ENCODE measurements at regions not wholly inside any gene's neighbourhood (a gene's known extent, or its start where the extent isn't known, plus 50 kb on each side); places are given as distances from the start of the nearest gene placed in this dataset.
"Not testable (repeated sequence)": the region's sequence is repeated elsewhere in the genome, so short reads cannot be mapped to it uniquely, and the experiment has no call there.

DNA sequence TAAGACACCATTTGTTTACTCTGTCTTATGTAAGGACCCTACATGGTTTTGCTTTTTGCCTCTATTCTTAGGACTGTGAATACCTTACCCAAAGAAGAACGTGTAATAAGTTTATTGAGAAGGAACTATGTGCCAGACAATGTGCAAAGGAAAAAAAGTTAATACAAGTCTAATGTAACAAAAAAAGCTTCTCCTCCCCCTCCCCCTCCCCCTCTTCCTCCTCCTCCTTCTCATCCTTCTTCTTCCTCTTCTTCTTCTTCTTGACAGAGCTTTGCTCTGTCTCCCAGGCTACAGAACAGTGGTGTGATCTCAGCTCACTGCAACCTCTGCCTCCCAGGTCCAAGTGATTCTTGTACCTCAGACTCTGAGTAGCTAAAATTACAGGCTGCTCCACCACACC lies 50.9 kb upstream of the MITF start:
- no peak for DNase-seq

DNA sequence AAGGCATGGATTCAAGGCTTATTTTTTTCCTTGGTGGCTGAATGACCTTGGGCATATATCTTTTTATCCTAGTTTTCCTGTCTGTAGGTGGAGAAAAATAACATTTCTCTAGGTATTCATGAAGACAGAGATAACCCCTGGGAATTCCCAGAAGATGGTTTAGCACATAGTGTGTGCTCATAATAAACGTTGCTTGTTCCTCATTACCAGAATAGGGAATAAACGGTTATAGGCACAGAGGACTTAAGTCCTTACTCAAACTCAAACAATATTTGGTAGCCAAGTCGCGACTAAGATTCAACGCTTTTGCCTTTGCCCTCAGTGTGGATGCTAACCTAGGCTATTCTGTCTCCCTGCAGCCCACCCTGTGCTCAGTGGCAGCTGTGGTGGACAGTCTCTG lies 51.6 kb upstream of the MITF start:
- DNase-seq: no peak

DNA sequence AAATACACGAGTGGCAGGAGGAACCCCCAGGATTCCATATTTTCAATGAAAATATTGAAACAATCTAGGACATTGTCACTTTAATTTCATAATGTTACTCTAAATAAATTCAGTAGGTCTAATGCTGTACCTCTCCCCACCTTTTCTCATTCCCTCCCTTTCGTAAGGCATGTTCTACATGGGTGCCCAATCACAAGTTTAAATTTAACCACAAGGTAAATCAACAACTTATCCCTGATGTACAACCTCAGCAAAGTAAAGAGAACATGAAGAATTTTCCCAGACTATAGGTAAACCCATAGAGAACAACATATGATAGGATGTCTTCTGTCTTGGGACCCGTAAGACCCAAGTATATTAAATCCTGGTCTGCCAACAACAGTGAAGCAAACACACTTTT lies 53.2 kb upstream of the MITF start:
- no peak for DNase-seq

DNA sequence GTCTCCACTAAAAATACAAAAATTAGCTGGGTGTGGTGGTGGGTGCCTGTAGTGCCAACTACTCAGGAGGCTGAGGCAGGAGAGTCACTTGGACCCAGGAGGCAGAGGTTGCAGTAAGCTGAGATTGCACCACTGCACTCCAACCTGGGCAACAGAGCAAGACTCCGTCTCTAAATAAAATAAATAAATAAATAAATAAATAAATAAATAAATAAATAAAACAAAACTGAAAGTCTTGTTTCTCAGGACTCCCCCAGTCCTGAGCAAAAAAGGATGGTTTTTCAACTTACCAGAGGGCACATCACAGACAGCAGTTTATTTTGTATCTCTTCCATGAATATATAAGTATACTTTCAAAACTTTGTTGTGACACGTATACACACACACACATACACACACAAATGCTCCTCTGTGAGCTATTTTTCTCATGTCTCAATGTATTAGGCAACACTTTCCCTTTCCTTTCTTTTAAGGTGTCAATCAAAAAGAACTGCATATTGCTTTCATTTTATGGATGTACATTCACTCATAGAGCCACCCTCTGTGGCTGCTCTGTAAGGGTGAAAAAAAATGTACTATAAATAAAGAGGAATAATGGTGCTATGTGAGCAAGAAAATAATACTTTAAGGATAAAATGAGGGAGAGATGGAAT lies 54.8 kb upstream of the MITF start:
- DNase-seq: no peak

GRCh38 chr3:69683082-69683806 lies 56.0 kb upstream of the MITF start:
- DNase-seq: no peak

DNA sequence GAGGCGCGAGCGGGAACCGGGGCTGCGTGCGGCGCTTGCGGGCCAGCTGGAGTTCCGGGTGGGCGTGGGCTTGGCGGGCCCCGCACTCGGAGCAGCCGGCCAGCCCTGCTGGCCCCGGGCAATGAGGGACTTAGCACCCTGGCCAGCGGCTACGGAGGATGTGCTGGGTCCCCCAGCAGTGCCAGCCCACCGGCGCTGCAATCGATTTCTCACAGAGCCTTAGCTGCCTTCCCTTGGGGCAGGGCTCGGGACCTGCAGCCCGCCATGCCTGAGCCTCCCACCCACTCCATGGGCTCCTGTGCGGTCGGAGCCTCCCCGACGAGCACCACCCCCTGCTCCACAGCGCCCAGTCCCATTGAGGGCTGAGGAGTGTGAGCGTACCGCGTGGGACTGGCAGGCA lies 61.8 kb upstream of the MITF start:
- DNase-seq: not testable (repeated sequence)

DNA sequence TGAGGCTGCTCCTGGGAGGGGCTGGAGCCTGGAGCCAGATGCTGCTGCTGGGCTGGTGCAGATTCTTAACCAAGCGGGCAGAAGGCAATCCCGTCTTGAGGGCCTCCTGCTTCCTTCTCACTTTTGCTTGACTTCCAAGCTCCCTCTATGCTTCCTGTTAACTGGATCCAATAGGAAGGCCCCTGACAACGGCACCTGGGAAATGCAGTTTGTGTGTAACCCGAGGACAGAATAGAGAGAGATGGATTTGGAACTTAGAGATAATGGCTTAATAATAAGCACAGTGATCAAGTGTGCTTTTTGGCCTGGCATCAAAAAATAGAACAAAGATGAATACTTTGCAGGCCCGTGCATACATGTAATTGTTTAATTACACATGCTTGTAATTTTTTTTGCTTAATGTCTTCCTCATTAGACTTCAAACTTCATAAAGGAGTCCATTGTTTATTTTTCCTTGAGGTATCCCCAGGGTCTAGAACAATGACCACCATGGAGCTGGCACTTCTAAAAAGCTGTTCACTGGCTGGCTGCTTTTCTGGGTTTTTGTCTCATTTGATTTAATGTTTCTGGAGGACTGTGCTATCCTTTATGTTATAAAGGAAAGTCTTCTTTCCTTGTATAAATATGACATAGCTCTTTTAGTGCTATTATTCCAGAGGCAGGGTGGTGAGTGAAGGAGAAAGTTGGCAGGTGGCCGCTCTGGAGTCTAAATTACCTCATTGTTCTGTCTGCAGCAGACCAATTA lies 63.3 kb upstream of the MITF start:
- peak; percentile 45 for DNase-seq

- no peak for DNase-seq
These were observed 64.5 kb upstream of the MITF start for GRCh38 chr3:69674752-69675151.

DNA sequence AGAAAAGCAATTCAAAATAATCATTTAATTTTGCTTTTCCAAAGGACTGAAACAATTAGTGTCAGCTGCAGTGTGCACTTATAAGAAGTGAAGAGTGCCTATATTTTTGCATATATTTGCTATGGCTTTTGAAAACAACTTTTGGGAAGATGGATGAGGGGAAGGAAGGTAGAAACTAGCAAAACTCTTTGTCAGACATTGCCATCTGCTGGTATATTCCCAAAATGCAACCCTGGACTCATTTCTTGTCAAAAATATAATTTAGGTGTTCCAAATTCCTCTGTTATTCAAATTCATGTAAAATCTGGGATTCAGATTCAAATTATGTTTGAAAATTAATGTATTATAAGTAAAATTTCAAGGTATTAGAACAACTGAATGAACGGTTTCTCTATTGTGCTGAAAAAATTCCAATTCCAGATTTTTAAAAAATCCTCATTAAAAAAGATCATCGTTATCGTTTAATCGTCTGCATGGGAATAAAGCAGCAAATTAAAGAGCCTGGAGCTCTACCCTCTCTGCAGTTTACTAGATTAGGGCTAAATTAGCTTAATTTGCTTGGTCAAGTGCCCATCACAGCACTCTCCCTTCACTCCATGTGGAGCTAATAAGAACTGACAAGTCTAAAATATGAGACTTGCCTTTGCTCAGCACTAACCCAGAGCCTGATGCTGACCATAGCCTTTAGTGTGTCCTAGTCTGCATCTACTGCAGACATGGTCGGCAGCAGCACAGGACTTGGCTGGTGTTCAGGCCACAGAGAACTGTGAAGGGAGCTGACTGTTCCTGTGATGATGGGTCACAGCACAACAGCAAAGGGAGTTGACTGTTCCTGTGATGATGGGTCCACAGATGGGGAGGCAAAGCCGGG lies 67.9 kb upstream of the MITF start:
- no peak for DNase-seq

DNA sequence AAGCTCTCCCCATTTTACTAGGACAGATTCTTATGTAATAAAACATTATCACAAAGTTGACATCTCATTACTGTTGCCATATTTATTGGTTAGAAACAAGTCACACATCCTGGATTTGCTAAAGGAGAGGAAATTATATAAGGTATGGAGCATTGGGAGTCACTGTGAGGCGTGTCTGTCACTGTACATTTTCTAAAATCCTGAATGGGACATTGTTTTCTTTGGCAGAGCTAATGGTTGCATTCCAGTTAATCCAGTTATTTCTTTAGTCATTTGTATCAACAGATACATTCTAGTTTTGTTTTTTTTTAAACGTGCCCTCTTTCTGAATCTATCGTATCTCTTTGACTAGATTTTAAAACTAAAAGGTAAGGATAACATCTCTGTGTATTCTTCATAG lies 70.2 kb upstream of the MITF start:
- no peak for DNase-seq

DNA sequence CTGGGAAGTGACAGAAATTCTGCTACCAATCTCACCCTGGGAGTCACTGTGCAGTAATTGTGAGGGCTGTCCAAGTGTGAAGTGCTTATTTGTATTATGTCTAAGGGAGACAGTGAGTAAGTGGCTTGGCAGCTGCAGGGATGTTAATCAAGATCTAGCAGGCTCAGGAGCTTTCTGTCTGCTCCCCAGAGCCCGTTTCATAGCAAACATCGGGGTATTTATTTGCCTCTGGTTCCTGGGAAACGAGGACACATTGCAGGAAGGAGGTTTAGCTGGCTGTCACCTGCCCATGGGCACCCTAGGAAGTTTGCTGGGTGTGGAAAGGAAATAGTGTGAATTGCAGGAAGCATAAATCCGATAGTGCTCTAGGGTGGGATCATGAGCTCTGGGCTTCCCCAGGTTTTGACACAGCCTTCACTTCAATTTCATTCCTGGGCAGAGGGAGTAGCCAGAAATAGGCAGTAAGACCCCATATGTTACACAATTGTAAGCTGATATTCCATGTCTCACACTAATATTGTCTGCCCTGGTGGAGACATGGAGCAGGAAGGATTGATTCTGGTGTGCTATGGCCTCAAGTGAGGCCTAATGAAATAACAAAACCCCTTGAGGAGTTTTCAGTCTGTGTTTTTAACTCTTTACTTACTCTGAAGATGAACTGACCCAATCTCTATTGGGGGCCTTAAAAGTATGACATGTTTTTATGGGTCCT lies 74.1 kb upstream of the MITF start:
- no peak for DNase-seq

DNA sequence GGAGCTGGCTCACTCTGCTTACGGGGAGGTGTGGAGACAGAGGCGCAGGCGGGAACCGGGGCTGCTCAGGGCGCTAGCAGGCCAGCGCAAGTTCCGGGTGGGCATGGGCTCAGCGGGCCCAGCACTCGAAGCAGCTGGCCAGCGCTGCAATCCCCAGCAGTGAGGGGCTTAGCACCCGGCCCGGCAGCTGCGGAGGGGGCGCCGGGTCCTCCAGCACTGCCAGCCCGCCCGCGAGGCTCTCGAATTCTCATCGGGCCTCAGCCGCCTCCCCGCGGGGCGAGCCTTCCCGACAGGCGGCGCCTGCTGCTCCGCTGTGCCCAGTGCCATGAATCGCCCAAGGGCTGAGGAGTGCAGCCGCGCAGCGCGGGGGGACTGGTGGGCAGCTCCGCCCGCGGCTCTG lies 78.6 kb upstream of the MITF start:
- DNase-seq: no peak

DNA sequence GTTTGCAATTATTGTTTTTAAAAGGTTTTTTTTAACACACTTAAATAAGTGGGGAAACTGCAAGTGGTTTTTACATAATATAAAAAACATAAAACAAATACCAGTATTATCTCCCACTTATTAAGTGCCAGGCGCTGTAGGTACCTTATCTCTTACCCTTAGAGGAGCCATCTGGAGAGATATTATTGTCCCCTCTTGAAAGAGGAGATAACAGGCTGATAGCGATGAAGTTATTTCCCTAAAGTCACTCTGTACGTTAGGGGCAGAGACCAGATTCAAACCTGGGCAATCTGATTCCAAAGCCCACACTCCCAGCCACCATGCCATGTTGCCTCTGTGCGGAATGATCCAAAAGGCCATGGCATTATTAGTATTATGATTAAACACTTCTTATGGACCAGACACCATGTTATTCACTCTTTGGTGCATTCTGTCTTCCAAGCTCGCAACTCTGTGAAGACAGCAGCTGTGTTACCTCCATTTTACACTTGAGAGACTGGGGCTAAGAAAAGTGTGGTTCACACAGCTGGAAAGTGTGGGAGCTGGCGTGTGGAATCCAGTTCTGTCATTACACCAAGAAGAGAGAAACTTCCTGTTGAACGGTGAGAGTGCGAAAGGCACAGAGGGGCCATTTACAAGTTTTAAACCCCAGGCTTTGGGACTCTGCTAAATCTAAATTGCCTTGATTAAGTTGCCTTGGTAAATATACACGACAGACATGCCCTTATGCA lies 79.9 kb upstream of the MITF start:
- DNase-seq: no peak

DNA sequence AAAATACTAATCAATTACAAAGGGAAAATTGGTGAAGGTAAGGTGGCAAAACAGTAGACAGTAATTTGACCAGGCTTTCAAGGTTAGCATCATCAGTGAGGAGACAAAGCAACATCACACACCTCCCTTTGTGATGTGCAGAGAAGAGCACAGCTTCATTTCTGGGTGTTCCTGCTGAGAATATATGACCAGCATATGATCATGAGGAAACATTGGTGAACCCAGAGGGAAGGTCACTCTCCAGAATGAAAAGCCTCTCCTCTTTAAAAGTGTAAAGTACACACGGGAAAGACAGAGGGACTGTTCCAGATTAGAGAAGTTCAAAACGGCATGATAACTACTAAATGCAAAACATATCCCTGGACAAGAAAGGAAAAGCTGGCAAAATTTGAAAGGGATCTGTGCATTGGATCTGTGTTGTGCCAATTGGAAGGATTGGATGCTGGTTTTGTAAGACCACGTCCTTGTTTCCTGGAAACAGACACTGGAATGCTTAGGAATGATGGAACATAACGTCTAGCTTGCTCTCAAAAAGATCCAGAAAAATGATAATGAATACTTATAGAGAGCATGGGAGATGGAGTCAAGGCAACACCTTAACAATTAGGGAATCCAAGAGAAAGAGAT lies 80.6 kb upstream of the MITF start:
- no peak for DNase-seq

GRCh38 chr3:69657030-69657429 lies 82.2 kb upstream of the MITF start:
- not testable (repeated sequence) for DNase-seq

DNA sequence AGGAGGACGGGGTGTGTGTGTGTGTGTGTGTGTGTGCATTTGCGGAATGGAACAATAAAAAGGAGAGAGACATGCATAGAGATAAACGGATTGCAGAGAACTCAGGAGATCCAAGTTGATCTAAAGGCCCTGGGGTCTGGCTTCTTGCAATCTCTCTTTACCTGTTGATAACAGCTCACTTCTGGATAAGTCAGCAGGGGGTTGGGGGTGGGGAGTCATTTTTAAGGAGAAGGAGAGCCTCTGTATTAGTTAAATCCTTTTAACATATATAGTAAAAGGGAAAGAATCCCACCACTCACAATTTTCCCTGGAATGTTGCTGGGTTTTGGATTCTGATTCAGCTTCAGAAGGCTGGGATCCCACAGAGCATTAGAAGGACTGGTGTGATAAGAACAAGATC lies 87.5 kb upstream of the MITF start:
- DNase-seq: no peak

DNA sequence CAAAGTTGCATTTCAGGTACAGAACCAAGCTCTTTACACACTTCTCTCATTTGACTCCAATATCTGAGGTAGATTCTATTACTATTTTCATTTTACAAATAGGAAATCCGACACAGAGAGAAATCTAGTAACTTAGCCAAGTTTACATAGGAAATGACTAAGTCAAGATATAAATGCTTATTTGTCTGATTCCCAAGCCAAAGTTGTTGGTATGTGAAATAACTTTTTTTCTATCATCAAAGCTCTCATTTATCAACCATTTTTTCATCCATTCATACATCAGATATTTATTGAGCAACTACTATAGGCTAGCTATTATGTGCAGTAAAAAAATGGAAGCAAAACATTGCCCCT lies 89.2 kb upstream of the MITF start:
- no peak for DNase-seq

DNA sequence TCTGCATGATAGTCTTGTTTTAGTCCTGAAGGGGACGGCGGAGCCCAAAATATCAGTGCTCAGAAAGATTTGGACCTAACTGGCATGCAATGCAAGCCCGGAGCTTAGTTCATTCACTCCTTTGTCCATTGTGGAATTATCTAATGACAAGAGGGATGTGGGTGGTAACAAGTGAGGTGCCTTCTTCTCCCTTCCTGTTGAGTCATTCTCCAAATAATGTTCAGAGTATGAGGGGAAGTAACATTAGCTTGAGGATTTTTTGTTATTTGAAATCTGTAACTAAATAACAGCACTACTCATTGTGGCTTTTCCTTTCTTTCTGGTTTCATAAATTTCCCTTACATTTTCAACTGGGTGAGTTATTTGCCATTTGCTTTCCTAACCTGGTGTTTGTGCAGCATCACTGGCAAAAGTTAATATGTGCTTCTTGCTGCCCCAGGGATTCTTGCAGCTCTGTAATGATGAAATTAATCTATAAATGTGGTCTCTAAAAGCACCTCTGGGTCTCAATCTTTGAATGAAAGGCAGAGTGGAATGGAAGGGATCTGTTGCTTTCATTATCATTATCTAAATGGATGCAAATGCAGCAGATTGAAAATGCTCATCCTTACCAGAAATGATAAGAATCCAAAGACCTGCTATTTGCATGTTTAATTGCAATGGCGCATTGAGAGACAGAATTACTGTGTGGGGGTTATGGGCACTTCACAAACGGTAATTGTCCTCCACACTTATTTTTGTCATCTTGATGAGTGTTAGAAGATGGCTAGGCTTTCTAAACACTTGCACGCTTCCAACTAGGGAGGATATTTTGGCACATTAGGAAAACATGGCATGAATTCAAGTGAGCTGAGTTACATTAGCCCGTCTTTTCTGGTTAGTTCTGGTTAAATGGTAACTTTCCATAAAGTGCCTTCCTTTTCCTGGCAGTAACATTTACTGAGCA lies 89.9 kb upstream of the MITF start:
- no peak for DNase-seq

- no peak for DNase-seq
These were observed 91.1 kb upstream of the MITF start for GRCh38 chr3:69648126-69648525.

DNA sequence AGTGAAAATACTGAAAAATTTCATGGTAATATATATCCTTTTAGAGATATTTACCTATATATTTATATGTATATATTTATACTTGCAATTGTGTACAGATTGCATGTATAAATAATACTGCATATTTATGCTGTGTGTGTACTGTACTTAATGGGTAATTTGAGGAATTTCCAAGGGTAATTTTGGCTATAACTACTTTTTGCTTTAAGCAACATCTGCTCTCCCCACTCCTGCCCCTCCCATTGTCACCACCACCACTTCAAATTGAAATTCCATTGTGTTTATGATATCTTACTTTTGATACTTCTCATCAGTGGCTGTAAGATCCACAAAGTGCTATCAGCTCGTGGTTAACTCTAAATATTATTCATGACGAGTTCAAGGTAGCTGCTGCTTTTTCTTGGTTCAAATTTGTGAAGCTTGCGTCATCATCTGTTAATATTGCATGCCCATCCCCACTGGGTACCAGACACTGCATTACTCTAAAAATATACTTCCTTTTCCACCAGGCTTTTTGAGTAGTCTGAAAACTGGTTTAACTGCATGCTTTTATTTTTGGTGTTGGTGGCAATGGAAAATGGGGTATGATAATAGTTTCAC lies 91.7 kb upstream of the MITF start:
- DNase-seq: no peak

Measured in femur (tissue), 1 donor.